GM21576 (cell line): ENCODE measurements at regions not wholly inside any gene's neighbourhood (a gene's known extent, or its start where the extent isn't known, plus 50 kb on each side); places are given as distances from the start of the nearest gene placed in this dataset.

Source experiments
- ATAC-seq: cut with Tn5 transposase; IDR thresholded peaks from one replicate; pipeline ENCODE4 v1.9.1; 2021; ENCODE audit warnings: mild to moderate bottlenecking, moderate library complexity; ENCODE audit not compliant: unreplicated experiment

DNA sequence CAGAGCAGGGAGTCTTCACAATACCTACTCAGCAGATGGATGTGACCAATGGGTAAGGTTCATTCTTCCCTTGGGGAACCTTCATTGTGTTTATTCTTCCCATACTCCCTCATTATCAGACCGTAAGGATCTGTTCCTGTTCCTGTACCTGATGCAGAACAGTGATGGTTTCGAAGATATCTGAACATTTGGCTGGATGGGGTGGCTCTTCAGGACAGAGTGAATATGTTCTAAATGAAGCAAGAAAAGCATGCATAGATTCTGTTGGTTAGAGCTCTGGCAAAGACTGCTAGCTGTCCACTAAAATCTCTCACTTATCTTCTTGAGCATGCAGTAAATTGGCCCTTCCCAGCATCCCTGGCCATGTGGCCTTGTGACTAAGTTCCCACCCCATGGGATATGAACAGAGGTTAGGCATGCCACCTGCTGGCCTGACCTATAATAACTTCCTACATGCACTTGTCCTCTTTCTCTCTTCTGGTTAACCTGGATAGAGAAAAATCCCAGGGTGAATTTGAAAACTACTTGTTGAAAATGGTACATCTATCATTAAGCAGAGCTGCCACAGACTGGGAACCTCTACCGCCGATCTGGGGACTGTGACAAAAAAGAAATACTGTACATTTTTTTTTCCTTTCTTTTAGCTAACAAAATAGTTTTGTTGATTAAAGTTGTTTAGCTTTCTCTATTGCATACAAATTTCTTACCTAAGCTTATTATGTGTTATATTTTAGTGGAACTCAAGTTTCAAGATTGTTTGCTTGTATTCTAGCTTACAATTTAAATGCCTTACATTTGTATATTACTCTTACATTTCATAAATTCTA, 60.0 kb upstream of the BANK1 start:
- peak; percentile 87 for ATAC-seq

DNA sequence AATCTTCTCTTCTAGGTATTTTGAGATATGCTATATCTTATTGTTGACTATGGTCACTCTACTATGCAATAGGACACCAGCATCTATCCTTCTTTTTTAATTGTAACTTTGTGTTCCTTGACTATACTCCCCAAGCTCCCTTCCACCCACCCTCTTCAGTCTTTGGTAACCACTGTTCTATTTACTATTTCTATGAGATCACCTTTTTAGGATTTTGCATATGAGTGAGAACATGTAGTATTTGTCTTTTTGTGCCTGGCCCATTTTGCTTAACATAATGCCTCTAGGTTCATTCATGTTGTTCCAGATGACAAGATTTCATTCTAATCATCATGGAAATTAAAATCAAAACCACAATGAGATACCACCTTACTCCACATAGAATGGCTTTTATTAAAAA, 63.3 kb upstream of the BANK1 start:
- ATAC-seq: no peak

DNA sequence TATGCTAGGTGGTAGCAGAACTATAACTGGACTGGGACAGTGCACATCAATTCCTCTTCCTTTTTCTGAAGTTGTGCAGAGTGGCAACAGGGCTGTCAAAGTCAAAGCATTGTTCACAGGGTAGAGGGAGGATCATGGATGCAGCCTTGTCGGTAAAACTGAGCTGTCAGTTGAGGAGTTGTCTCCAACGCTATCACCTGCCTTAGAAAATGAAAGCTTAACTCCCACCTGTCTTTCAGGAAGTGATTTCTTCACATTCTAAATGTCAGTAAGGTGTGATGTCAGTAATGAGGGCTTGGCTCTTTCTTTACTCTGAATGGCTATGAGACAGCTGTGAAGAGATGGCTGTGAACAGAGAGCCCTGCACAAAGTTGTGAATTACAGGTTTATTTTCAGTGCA, 66.4 kb upstream of the BANK1 start:
- no peak for ATAC-seq

DNA sequence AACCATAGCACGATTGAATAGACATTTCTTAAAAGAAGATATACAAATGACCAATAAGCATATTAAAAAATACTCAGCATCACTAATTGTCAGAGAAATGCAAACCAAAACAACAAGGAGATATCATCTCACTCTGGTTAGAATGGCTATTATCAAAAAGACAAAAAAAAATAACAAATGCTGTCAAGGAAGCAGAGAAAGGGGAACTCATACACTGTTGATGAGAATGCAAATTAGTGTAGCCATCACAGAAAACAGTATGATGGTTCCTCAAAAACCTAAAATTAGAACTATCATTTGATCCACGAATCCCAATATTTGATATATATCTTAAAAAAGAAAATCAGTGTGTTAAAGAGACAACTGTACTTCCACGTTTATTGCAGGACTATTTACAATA, 71.7 kb upstream of the BANK1 start:
- ATAC-seq: no peak

DNA sequence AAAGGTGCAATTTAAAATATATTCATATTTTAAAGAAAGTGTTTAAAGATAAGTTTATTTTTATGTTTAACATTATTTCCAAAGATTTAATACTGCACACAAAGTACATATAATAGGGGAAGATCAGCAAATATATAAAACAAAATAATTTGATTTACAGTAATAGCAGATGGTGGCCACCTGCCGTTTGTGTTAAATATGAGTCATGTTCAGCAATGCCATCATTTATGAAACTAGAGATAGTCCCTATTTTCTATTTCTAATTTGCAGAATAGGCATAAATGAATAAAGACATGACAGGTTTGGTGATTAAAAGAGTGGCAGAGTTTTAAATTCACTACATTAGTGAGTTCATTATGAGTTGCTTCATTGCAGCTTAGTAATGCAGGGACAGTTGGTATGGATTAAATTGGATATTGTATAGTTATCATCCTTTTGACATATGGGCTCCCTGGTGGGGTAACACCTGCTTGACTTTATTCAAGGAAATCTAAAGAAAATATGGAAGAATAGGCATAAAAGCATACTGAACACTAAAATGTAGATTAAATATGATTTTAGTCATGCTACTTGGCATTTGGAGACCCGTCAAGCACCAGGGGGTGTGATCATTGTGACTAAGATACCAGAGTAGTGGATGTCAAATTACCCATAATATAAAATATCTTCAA, 78.8 kb upstream of the BANK1 start:
- no peak for ATAC-seq

DNA sequence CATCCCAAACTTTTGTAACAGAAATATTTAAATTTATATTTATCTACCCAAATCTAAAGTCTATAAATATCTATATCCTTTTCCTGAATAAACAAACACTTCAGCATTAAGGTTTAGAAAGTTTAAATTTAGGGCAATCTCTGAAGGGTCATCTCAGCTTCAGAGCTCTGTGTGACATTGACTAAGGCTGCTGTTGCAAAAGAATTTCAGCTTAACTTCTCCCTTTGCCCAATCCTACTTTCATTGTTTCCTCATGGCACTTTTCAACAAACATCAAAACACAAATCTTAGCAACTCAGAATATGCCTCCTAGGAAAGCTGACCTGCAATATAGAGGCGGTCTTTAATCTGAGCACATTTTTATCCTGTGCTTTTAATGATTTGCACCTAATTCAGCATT, 79.7 kb upstream of the BANK1 start:
- ATAC-seq: no peak

DNA sequence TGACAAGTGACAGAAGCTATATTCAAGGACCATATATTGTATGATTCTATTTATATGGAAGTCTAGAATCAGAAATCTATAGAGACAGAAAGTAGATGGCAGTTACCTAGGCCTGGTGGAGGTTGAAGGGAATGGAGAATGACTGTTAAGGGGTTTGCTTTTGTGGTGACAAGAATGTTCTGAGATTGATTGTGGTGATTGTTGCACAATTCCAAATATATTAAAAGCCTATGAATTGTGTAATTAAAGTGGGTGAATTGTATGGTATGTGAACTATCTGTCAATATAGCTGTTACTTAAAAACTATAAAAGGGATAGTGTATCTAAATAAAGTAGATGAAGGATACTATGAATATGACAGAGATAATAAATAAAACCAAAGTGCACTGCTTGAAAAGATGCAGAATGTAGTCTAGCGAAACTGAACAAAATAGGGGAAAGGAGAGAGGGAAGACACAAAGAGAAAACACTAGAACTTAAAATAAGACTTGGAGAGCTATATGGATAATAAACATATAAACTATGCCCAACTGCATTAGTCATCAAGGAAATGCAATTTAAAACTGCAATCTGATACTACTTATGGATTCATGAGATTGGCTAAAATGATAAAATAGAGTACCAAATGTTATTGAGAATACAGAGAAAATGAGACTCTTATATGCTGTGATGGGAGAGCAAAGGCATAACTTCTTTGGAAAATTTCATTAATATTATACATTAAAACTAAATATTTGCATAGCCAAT, 82.1 kb upstream of the BANK1 start:
- ATAC-seq: no peak

DNA sequence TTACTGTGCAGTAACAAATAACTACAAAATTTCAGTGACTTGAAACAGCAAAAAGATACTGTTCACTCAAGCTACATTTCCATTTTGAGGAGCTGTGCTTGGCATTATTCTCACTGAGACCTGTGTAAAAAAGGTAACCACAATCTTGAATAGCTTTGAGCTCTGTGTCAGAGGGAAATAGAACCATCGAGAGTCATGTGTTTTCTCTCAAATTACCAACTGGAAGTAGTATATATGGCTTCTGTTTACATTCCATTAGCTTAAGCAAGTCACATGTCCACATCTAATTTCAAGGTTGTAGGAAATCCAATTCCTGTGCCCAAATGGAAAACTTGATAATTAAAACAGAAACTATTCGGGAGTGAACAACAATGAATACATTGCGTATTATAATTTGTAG, 82.9 kb upstream of the BANK1 start:
- ATAC-seq: no peak

DNA sequence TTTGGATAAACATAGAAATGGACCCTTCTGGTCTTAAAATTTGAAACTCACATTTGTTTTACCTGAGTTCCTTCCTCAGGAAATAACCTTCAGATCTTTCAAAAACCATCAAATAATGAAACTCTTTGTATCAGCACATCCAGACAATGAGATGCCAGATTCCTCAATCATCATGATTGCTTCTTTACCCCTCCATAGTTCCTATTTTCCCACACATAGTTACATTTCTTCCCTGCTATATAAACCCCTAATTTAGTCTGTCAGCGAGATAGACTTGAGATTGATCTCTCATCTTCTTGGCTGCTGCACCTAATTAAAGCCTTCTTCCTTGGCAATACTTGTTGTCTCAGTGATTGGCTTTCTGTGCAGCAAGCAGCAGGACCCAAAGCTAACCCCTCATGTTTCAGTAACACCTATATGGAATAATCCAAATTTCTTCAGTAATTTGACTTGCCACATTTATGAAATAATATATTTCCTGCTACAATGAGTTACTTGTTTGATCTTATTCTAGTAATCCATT, 83.9 kb upstream of the BANK1 start:
- ATAC-seq: no peak

DNA sequence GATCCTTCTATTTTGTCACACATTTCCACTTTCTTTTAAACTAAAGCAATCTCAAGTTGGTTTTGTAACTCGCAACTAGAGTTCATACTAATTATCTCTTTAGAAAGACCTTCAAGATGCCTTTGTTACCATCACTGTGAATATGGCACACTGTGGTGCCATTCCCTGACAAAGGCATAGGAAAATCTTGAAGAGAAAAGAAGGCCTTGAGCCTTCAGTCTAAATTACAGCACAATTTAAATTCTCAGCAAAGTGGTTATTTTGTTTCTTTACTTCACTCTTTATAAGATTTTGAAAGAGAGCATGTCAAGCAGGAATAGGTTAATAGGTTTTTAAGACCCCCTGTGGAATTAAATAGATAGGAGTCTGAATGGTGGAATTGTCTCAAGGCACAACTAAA, 89.0 kb upstream of the BANK1 start:
- no peak for ATAC-seq

DNA sequence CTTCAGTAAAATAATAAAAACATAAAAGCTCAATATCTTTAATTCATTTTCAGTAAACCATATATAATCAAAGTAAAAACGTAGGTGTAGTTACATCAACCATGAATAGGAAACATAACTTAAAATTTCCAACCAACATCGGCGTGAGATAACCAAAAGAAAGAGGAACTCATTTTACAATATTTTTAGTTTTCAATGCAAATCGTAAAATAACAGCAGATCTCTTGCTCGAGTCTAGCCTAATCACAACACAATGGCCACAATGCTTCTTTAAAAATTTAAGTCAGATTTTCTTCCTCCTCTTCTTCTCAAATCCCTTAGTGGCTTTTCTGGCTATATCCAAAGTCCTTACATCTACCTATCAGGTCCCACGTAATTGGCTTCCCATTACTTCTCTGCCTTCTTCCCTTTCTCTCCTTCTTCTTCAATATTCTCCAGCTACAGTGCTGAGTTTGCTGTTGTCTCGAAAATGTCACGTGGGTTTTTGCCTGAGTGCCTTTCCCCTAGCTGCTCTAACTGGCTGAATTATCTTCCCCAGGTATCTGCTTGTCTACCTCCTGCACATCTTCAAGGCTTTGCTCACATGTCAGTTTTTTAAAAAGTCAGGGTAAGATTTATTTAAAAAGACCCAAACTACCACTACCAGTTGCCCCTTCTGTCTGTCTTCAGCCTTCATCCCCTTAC, 90.9 kb upstream of the BANK1 start:
- no peak for ATAC-seq

DNA sequence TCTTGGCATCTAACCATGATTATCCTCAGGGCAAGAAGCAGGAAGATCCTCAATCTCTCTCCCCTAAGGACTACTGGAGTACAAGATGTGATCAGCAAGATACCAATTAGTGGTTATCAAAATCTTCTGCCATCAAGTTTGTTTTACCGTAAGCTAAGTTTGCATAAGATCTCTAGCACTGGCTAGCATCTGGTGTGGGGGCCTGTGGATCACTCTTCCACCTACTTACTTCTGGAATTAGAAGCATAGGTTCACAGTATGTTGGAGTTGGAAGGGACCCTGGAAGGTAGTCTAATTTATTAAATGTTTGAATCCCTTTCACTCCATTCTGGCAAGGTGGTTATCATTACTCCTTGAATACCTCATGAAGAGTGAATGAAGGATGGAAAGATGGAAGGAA, 93.3 kb upstream of the BANK1 start:
- ATAC-seq: no peak

DNA sequence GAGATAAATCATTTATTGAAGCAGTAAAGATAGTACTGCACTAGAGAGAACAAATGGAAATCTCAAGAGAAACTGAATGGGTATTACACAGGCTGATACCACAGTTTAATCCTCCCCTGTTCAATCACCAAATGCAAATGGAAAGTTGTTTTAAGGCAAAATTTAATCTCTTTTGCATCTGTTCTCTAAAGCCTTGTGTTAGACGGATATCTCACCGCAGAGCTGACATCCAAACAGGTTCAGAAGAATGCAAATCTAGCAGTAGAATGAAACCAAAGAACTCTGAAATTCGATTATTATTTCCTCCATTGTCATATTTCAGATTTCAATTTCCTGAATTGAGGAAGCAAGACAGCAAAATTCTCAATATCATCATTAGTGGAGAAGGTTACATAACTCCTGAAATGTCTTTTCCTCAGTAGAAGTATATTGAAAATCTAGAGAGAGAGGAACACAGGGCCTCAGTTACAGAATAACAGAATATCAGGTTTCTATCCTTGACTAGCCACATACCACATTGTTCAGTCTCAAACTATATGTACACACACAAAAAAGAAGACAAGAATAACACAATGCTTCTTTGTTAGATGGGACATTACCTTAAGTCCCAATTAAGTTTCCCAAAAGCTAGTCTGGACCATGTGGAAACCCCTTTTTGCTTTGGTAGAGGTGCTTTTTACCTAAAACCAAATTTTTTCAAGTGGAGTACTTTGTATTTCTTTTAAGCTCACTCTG, 94.1 kb upstream of the BANK1 start:
- ATAC-seq: no peak

DNA sequence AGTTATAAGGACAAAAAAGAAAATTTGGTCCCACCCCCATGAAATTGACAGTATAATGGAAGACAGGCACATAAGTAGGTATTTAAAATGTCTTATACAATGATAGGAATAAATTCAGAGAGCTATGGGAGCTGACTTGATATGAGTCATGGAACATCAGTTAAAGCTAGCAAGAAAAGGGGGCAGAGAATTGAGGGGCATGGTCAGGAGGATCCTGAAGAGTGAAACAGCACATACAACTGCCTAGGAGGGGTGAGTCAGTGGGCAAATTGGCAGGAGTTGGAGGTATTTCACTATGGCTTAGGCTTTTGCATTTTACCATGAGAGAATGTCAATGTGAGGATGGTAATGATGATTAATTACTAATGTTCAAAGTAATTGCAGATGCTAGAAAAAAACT, 95.4 kb upstream of the BANK1 start:
- ATAC-seq: no peak

DNA sequence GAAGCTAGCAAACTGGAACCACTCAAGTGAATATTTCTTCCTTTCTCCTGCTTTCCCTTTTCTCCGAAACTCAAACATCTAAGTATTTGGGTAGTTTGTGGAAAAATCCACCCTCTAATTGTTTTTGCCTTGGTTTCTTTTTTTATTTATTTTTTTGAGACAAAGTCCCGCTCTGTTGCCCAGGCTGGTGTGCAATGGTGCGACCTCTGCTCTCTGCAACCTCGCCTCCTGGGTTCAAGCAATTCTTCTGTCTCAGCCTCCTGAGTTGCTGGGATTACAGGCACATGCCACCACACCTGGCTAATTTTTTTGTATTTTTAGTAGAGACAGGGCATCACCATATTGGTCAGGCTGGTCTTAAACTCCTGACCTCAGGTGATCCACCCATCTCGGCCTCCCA, 96.1 kb upstream of the BANK1 start:
- peak; percentile 19 for ATAC-seq

DNA sequence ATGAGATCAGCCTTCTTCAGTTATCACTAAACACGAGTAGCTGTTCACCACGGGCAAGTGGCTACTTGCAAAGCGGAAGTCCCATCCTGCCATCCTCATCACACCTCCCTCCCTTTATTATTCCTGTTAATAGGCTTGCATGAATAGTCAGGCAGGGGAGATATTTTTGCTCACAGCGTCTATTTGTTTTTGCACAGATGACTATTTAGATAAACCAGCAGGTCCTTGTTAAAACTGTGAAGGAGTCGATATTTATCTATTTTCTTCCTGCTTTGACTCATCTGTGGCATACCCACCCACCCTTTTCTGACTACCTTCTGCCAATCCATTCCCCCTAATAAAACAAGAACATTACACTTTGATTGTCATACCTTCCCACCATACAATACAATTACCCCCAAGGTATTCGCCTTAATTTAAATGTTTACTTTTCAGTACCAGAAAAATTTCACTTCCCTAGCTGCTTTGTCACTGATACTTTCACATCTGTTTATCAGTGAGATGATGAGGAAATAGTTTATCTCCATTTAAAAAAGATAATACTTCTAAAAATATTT, 96.6 kb upstream of the BANK1 start:
- peak; percentile 77 for ATAC-seq

DNA sequence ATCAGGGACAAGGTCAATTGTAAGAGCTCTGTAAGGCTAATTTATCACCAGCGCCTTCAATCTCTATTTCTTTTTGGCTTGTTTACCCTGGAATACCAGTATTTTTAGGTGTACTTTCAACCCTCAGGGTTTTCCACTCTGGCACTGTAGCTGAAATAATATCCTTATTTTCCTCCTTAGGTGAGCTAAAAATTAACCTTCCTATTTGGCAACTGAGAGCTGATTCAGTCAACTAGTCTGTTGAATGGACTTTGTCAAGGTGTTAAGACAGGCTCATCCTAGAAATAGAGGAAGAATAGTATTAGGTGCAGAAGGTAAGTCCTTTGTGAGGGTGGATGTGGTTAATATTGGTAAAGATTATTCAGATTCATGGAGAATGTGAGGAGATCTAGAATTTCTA, 101.3 kb upstream of the BANK1 start:
- no peak for ATAC-seq

DNA sequence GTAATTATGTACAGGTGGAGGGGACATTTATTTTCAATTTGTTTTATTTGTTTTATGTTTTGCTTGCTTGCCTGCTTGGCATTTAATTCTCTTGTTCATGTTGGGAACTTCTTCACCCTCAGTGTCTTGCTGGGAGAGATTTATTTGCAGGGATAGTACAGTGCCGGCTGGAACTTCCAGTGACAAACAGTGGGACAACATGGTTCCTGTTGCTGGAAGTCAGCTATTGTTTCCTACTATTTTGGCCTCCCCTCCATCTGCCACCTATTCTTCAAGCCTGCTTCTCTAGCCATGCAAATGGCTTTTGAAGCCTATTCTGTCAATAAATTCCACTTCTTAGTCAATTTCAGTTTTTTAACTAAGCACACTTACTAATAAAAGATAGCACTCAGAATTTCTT, 105.4 kb upstream of the BANK1 start:
- no peak for ATAC-seq

DNA sequence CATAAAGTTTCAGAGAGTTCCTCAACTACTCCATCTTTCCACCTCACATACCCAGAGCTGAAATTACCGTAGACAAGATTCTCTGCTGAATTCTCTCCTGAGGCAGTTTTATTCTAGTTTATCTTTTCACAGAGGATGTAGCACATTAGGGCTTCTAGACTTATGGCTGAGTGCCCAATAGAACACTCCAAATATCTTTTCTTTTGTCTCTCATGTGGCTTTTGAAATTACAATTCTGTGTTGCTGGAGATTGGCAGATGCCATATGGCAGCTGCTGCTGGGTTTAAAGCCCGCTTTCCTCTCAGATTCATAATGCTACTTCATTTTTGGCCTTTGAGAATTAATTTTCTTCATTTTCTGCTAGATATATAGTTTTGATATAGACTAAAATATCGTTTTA, 107.6 kb upstream of the BANK1 start:
- ATAC-seq: no peak

DNA sequence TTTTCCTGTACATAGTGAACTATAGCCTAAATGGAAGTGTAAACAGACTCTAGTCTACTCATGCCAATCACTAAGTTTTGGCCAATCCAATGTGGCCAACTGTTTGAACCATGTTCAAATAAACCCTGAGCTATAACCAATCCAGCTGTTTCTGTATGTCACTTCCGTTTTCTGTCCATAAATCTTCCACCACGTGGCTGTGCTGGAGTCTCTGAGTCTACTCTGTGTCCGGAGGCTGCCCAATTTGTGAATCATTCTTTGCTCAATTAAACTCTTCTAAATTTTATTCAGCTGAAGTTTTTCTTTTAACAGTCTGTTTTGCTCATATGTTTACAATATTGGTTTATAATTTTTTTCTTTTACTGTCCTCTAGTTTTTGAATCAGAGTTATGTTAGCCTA, 112.3 kb upstream of the BANK1 start:
- ATAC-seq: no peak
